ENCODE measurements at regions not wholly inside any gene's neighbourhood (a gene's known extent, or its start where the extent isn't known, plus 50 kb on each side); places are given as distances from the start of the nearest gene placed in this dataset.

GRCh38 chr5:105922574-105922973 is 1748.2 kb downstream of the EFNA5 start:
- Histone ChIP-seq H3K9ac (ENCODE audit: low read depth in 1 of 2, low read length in 2 of 2) (no peak overlapping the region), H3K36me3 (ENCODE audit: control insufficient read depth in 4 of 4, insufficient read depth in 3 of 4, low read depth in 1 of 4, low read length in 3 of 4) (no peaks in the 10 kb centered on the region), H3K27me3 (ENCODE audit: control insufficient read depth in 4 of 4, insufficient read depth in 4 of 4, low read length in 3 of 4) (no peaks in the 10 kb centered on the region), H3K4me1 (ENCODE audit: control insufficient read depth in 4 of 4, insufficient read depth in 4 of 4, low read length in 3 of 4) (no peaks in the 10 kb centered on the region), H3K4me3 (ENCODE audit: low read depth in 1 of 3, low read length in 3 of 3) (no peak overlapping the region), H3K27ac (ENCODE audit: low read depth in 1 of 2, low read length in 2 of 2) (no peak overlapping the region), H3K9me3 (ENCODE audit: control insufficient read depth in 4 of 4, low read length in 3 of 4) (no peaks in the 10 kb centered on the region)
- TF ChIP-seq REST (IDR thresholded peaks at IDR 0.05) (no peak), FOXA1 (IDR thresholded peaks at IDR 0.05) (no peak), RXRA (IDR thresholded peaks at IDR 0.05) (no peak), ZBTB33 (IDR thresholded peaks at IDR 0.05) (no peak), EGR1 (IDR thresholded peaks at IDR 0.05; ENCODE audit: low read depth in 2 of 2) (no peak)
- no peak for DNase-seq (ENCODE audit: low spot score)
- 69% methylated on average over 1 of the region's 1 CpG for WGBS

- TF ChIP-seq YY1 (IDR thresholded peaks at IDR 0.05) (no peak), MAX (IDR thresholded peaks at IDR 0.05) (no peak), SP1 (IDR thresholded peaks at IDR 0.05) (no peak), HNF4G (IDR thresholded peaks at IDR 0.05) (no peak), GABPA (IDR thresholded peaks at IDR 0.05 in 1 of 2, conservative IDR thresholded peaks at IDR 0.05 in 1 of 2) (no peak), REST (IDR thresholded peaks at IDR 0.05) (no peak), FOXA2 (IDR thresholded peaks at IDR 0.05) (no peak), JUND (IDR thresholded peaks at IDR 0.05) (no peak), HNF4A (conservative IDR thresholded peaks at IDR 0.05) (no peak), ZBTB33 (IDR thresholded peaks at IDR 0.05) (no peak), ATF3 (IDR thresholded peaks at IDR 0.05) (no peak)
- DNase-seq (ENCODE audit: low spot score) = no peak
- H3K36me3 ChIP-seq (ENCODE audit: control insufficient read depth in 4 of 4, insufficient read depth in 3 of 4, low read depth in 1 of 4, low read length in 3 of 4) = no peaks in the 10 kb centered on the region
- H3K9me3 ChIP-seq (ENCODE audit: control insufficient read depth in 4 of 4, low read length in 3 of 4) = no peaks in the 10 kb centered on the region
- H3K27me3 ChIP-seq (ENCODE audit: control insufficient read depth in 4 of 4, insufficient read depth in 4 of 4, low read length in 3 of 4) = no peaks in the 10 kb centered on the region
- no peak overlapping the region for H3K27ac ChIP-seq (ENCODE audit: low read depth in 1 of 2, low read length in 2 of 2)
- no peak overlapping the region for H3K9ac ChIP-seq (ENCODE audit: low read depth in 1 of 2, low read length in 2 of 2)
- H3K4me1 ChIP-seq (ENCODE audit: control insufficient read depth in 4 of 4, insufficient read depth in 4 of 4, low read length in 3 of 4) = no peaks in the 10 kb centered on the region
- H3K4me3 ChIP-seq (ENCODE audit: low read depth in 1 of 3, low read length in 3 of 3) = no peak overlapping the region
Measured at GRCh38 chr5:105922080-105922479, 1748.7 kb downstream of the EFNA5 start.

Data from liver (tissue), 7 donors.